Testis (tissue), 2 donors: ENCODE measurements at regions not wholly inside any gene's neighbourhood (a gene's known extent, or its start where the extent isn't known, plus 50 kb on each side); places are given as distances from the start of the nearest gene placed in this dataset.

Experiments
- CTCF ChIP-seq, 3 experiments: fragments of 450-650 bp in 2 of 3; fragments of 200-600 bp in 1 of 3; sonication (generic) in 1 of 3; IDR thresholded peaks; one replicate each; pipeline ENCODE4 v1.5.1; 2016 to 2019; ENCODE audit warnings: antibody characterized with exemption in 3 of 3, mild to moderate bottlenecking in 2 of 3, moderate library complexity in 1 of 3
- POLR2A ChIP-seq: fragments of 450-650 bp; IDR thresholded peaks from one replicate; pipeline ENCODE4 v1.6.1; 2017; ENCODE audit warnings: antibody characterized with exemption, mild to moderate bottlenecking, moderate library complexity

DNA sequence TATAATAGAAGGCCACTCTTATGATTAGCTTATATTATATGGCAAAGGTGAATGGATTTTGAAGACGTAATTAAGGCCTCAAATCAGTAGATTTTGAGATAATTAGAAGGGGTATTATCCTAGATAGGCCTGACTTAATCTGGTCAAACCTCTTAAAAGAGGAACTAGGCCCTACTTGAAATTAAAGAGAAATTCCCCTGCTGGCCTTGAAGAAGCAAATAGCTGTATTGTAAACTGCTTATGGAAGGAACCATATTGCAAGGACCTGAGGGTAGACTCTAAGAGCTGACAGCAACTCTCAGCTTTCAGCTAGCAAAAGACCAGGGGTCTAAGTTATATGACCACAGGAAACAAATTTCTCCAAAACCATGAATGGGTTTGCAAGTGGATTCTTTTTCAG, 219.0 kb upstream of the ONECUT1 start:
- TF ChIP-seq CTCF (IDR thresholded peaks at IDR 0.05) (no peak), POLR2A (no peak)
